Breast epithelium (tissue), 4 donors: ENCODE measurements at regions not wholly inside any gene's neighbourhood (a gene's known extent, or its start where the extent isn't known, plus 50 kb on each side); places are given as distances from the start of the nearest gene placed in this dataset.
"Not testable (repeated sequence)": the region's sequence is repeated elsewhere in the genome, so short reads cannot be mapped to it uniquely, and the experiment has no call there.

Source experiments
- DNase-seq, 2 donors: peaks; one replicate each; pipeline ENCODE4 v3.0.0-alpha.2; 2019; ENCODE audit warnings: low spot score in 2 of 2
- H3K27ac ChIP-seq, 2 donors: fragments of 200-600 bp; sonication (generic) in 1 of 2; one replicate each; pipeline ENCODE4 v1.5.1; 2016 to 2019; ENCODE audit warnings: mild to moderate bottlenecking in 1 of 2
- H3K27me3 ChIP-seq, 2 donors: fragments of 200-600 bp; sonication (generic) in 1 of 2; one replicate each; pipeline versions ENCODE4 v1.5.1 to v1.6.0; 2017 to 2019; ENCODE audit warnings: control low read depth in 1 of 2, mild to moderate bottlenecking in 1 of 2
- H3K36me3 ChIP-seq: fragments of 200-600 bp; one replicate; pipeline ENCODE4 v1.5.1; 2019
- H3K4me1 ChIP-seq, 2 donors: fragments of 200-600 bp; sonication (generic); one replicate each; pipeline ENCODE4 v1.5.1; 2016 to 2019; ENCODE audit warnings: control low read depth in 1 of 2
- H3K4me3 ChIP-seq, 3 donors: fragments of 200-600 bp; sonication (generic); 1 replicate in 2 of 3; 2 replicates in 1 of 3; pipeline ENCODE4 v1.5.1; 2016 to 2019; ENCODE audit warnings: mild to moderate bottlenecking in 3 of 3, moderate library complexity in 2 of 3
- H3K9me3 ChIP-seq, 2 donors: fragments of 200-600 bp; sonication (generic) in 1 of 2; one replicate each; pipeline ENCODE4 v1.5.1; 2016 to 2019; ENCODE audit warnings: control low read depth in 1 of 2
- POLR2A ChIP-seq: fragments of 450-650 bp; IDR thresholded peaks from one replicate; pipeline ENCODE4 v1.6.1; 2016; ENCODE audit warnings: antibody characterized with exemption, mild to moderate bottlenecking, moderate library complexity
- POLR2AphosphoS5 ChIP-seq, 3 donors: sonication (generic); formaldehyde crosslinking; IDR thresholded peaks; one replicate each; pipeline ENCODE4 v1.6.1; 2017; ENCODE audit warnings: antibody characterized with exemption in 3 of 3
- intact Hi-C: fragments of 100-400 bp; cut with DNase I; formaldehyde crosslinking; loops from one replicate; pipeline ENCODE4 v1.15.1; 2023; ENCODE audit warnings: low total_unique reads
- TF ChIP-seq, protein P1 (sequence below), 3 donors: fragments of 450-650 bp; IDR thresholded peaks; one replicate each; pipeline ENCODE4 v1.5.1; 2016 to 2017; ENCODE audit warnings: antibody characterized with exemption in 3 of 3, mild to moderate bottlenecking in 3 of 3, moderate library complexity in 3 of 3

DNA sequence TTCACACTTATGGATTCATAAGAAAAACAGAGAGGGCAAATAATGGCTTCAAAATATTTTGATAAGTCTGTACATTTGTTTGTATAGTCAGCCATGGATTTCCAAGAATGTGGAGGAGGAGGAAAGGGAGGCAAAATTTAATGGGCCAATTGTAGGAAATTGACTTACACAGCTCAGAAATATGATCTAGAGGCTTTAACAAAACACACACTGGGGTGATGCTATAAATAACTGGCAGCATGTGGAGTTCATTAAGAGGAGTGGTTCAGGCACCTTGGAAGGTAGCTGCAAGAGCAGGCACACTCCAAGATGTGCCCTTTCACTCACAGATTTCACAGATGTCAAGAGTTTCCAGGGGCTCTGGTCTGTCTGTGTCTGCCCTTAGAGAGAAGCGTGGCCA, 193.4 kb upstream of the RASGRP1 start:
- H3K36me3 ChIP-seq: no peaks in the 10 kb centered on the region
- H3K4me1 ChIP-seq: no peaks in the 10 kb centered on the region

DNA sequence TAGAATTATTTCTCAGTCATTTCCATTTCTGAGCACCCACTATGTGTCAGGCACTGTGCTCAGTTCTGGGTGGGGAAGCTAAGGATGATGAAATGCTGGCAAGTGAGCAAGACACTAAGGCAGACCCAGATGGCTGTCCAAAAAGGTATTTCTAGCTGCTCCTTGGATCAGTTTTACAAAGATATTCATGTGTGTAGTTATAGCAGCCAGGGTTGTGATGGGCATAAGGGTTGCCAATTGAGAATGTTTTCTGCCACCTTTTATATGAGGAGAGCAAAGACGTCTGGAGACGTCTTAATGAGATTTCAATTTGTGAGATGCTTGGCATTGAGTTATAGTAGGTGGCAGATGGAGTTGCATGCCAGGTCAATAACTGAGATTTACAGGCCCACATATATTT, 197.1 kb upstream of the RASGRP1 start:
- DNase-seq: no peak
- Histone ChIP-seq H3K9me3 (no peaks in the 10 kb centered on the region), H3K27me3 (no peaks in the 10 kb centered on the region), H3K27ac (no peak overlapping the region), H3K36me3 (no peaks in the 10 kb centered on the region), H3K4me3 (no peak overlapping the region), H3K4me1 (no peaks in the 10 kb centered on the region)
- intact Hi-C loops: no loop called here
- no peak for TF ChIP-seq POLR2AphosphoS5 (IDR thresholded peaks at IDR 0.05)
- TF ChIP-seq, protein P1, sequence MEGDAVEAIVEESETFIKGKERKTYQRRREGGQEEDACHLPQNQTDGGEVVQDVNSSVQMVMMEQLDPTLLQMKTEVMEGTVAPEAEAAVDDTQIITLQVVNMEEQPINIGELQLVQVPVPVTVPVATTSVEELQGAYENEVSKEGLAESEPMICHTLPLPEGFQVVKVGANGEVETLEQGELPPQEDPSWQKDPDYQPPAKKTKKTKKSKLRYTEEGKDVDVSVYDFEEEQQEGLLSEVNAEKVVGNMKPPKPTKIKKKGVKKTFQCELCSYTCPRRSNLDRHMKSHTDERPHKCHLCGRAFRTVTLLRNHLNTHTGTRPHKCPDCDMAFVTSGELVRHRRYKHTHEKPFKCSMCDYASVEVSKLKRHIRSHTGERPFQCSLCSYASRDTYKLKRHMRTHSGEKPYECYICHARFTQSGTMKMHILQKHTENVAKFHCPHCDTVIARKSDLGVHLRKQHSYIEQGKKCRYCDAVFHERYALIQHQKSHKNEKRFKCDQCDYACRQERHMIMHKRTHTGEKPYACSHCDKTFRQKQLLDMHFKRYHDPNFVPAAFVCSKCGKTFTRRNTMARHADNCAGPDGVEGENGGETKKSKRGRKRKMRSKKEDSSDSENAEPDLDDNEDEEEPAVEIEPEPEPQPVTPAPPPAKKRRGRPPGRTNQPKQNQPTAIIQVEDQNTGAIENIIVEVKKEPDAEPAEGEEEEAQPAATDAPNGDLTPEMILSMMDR (IDR thresholded peaks at IDR 0.05): no peak
- no peak for TF ChIP-seq POLR2A

More for the DNA sequence above, 193.4 kb upstream of the RASGRP1 start:
- no peak for TF ChIP-seq POLR2A
- TF ChIP-seq POLR2AphosphoS5 (IDR thresholded peaks at IDR 0.05): no peak
- TF ChIP-seq, protein P1 (IDR thresholded peaks at IDR 0.05): no peak
- Histone ChIP-seq H3K27me3 (no peaks in the 10 kb centered on the region), H3K27ac (no peak overlapping the region), H3K4me3 (no peak overlapping the region), H3K9me3 (no peaks in the 10 kb centered on the region)
- intact Hi-C loops: no loop called here
- DNase-seq: no peak

DNA sequence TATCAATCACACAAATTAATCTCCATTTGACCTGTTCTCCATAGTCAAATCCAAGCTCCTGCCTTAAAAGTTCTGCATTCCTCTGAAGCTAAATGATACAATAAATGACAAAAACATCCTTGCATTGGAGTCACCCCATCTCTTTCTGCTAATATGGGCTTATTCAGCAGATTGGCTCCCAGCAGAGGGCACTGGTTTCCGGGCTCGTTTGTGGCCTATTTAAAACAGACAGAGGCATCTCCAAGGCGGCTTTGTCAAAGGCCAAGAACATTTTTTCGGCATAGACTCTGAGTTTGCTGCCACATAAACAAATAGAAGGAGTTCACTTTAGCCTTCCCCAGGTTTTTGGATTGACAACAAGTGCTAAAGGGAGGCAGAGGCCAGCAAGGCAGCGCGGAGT, 204.4 kb upstream of the RASGRP1 start:
- Histone ChIP-seq H3K36me3 (no peaks in the 10 kb centered on the region), H3K4me1 (no peaks in the 10 kb centered on the region), H3K27ac (no peak overlapping the region), H3K27me3 (no peaks in the 10 kb centered on the region), H3K4me3 (no peak overlapping the region), H3K9me3 (no peaks in the 10 kb centered on the region)
- DNase-seq: no peak
- no peak for TF ChIP-seq POLR2AphosphoS5 (IDR thresholded peaks at IDR 0.05)
- intact Hi-C loops: no loop called here

DNA sequence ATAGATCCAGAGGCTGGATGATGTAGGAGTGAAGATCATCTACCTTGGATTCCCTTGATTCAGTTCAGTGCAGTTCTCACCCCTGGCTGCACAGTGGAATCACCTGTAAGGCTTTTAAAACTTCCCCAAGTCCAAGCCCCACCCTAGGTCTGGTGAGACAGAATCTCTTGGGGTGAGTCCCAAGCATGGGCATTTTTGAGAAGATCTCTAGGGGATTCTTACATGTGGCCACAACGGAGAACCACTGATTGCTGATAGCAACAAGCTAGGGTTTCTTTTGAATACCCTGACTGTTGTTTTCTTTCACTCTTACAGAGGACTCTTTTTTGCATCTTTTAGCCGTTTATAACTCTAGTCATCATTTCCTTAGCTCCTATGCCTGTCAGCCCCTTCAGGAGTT, 204.9 kb upstream of the RASGRP1 start:
- no peaks in the 10 kb centered on the region for H3K4me1 ChIP-seq
- no peak for DNase-seq
- no peak for TF ChIP-seq POLR2AphosphoS5 (IDR thresholded peaks at IDR 0.05)
- H3K36me3 ChIP-seq: no peaks in the 10 kb centered on the region
- H3K27me3 ChIP-seq: no peaks in the 10 kb centered on the region
- no peaks in the 10 kb centered on the region for H3K9me3 ChIP-seq
- no peak overlapping the region for H3K27ac ChIP-seq
- no peak overlapping the region for H3K4me3 ChIP-seq
- intact Hi-C loops: no loop called here

DNA sequence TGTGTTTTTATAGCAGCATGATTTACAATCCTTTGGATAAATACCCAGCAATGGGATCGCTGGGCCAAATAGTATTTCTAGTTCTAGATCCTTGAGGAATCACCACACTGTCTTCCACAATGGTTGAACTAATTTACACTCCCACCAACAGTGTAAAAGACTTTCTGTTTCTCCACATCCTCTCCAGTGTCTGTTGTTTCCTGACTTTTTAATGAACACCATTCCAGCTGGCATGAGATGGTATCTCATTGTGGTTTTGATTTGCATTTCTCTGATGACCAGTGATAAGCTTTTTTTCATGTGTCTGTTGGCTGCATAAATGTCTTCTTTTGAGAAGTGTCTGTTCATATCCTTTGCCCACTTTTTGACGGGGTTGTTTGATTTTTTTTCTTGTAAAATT, 209.5 kb upstream of the RASGRP1 start:
- H3K27me3 ChIP-seq, H3K4me1 ChIP-seq, H3K36me3 ChIP-seq, intact Hi-C loops, DNase-seq, H3K4me3 ChIP-seq, H3K9me3 ChIP-seq, H3K27ac ChIP-seq: not testable (repeated sequence)

DNA sequence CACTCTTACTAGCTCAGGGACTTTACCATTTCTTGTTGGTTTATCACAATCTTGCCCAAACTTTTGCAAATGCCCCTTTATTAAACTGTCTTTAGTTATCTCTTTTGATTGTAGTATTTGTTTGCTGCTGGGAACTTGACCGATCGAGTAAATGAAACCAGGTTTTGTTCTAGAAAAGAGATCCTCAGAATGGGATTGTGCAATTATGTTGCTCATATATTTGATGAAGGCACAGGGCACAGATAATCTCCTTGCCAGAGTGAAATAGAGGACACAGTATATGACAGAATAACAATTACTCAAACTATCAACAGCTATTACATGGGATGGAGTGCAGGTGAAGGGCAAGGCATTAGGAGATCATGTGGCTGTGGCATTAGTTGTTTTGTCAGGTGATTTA, 216.6 kb upstream of the RASGRP1 start:
- intact Hi-C loops: no loop called here
- Histone ChIP-seq H3K36me3 (no peaks in the 10 kb centered on the region), H3K4me3 (no peak overlapping the region), H3K27me3 (no peaks in the 10 kb centered on the region), H3K27ac (no peak overlapping the region), H3K9me3 (no peaks in the 10 kb centered on the region), H3K4me1 (no peaks in the 10 kb centered on the region)
- TF ChIP-seq POLR2AphosphoS5 (IDR thresholded peaks at IDR 0.05) (no peak), POLR2A (no peak)
- TF ChIP-seq, protein P1 (IDR thresholded peaks at IDR 0.05): no peak
- no peak for DNase-seq

DNA sequence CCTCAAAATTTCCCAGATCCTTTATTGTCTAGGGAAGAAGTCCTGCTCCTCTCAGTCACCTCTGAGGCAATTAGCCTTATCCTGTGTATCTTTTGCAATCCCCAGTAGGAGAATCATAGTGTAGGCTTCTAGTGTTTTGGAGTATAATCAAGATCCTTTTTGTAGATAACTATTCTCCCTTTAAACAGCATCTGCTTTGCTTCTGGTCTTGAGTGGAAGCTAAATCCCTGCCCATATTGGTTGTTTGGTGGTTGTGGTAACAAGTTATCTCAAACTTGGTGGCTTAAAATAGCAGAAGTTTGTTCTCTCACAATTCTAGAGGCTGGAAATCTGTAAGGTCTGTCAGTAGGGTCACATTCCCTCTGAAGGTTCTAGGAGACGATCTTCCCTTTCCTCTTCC, 217.5 kb upstream of the RASGRP1 start:
- Histone ChIP-seq H3K4me3 (no peak overlapping the region), H3K27me3 (no peaks in the 10 kb centered on the region), H3K9me3 (no peaks in the 10 kb centered on the region), H3K27ac (no peak overlapping the region), H3K4me1 (no peaks in the 10 kb centered on the region), H3K36me3 (no peaks in the 10 kb centered on the region)
- intact Hi-C loops: no loop called here
- TF ChIP-seq, protein P1 (IDR thresholded peaks at IDR 0.05): no peak
- TF ChIP-seq POLR2A (no peak), POLR2AphosphoS5 (IDR thresholded peaks at IDR 0.05) (no peak)
- no peak for DNase-seq
